DND-41 (cell line): ENCODE measurements at regions not wholly inside any gene's neighbourhood (a gene's known extent, or its start where the extent isn't known, plus 50 kb on each side); places are given as distances from the start of the nearest gene placed in this dataset.

Source experiments
- ATAC-seq: fragments of 200-7000 bp; cut with Tn5 transposase; 3 replicates; pipeline ENCODE4 v1.9.1; 2021; ENCODE audit warnings: low read depth; ENCODE audit not compliant: insufficient read depth
- DNase-seq: peaks from one replicate; pipeline ENCODE4 v3.0.0-alpha.2; 2020
- H2AFZ ChIP-seq: 2 replicates; pipeline ENCODE4 v1.6.0; 2012; ENCODE audit warnings: low read depth, low read length
- H3K27ac ChIP-seq: 2 replicates; pipeline ENCODE4 v1.5.1; 2012; ENCODE audit warnings: low read length, inconsistent platforms
- H3K27me3 ChIP-seq: fragments of 200-600 bp; sonication (generic); 2 replicates; pipeline ENCODE4 v1.6.0; 2012; ENCODE audit warnings: low read length, mild to moderate bottlenecking, inconsistent platforms; ENCODE audit not compliant: insufficient read depth, poor library complexity
- H3K36me3 ChIP-seq: 2 replicates; pipeline ENCODE4 v1.5.1; 2012; ENCODE audit warnings: low read length, inconsistent platforms; ENCODE audit not compliant: insufficient read depth
- H3K4me1 ChIP-seq: 2 replicates; pipeline ENCODE4 v1.5.1; 2012; ENCODE audit warnings: mild to moderate bottlenecking, low read length; ENCODE audit not compliant: insufficient read depth
- H3K4me2 ChIP-seq: 2 replicates; pipeline ENCODE4 v1.6.0; 2012; ENCODE audit warnings: mild to moderate bottlenecking, moderate library complexity, low read length, inconsistent platforms; ENCODE audit not compliant: insufficient read depth
- H3K4me3 ChIP-seq, 2 experiments: fragments of 200-600 bp in 1 of 2; shearing (Covaris generic) in 1 of 2; 2 replicates each; pipeline ENCODE4 v1.5.1; 2012 to 2016; ENCODE audit warnings: inconsistent platforms in 2 of 2, low read length in 2 of 2, mild to moderate bottlenecking in 2 of 2, low read depth in 1 of 2, moderate library complexity in 1 of 2
- H3K79me2 ChIP-seq: 2 replicates; pipeline ENCODE4 v1.6.0; 2012; ENCODE audit warnings: low read length, inconsistent platforms; ENCODE audit not compliant: insufficient read depth
- H3K9ac ChIP-seq: 2 replicates; pipeline ENCODE4 v1.6.0; 2012; ENCODE audit warnings: low read depth, mild to moderate bottlenecking, inconsistent platforms, low read length, moderate library complexity
- H3K9me3 ChIP-seq: 2 replicates; pipeline ENCODE4 v1.5.1; 2012; ENCODE audit warnings: low read length, moderate library complexity, mild to moderate bottlenecking, inconsistent platforms; ENCODE audit not compliant: insufficient read depth, severe bottlenecking
- H4K20me1 ChIP-seq: 2 replicates; pipeline ENCODE4 v1.6.0; 2012; ENCODE audit warnings: low read length; ENCODE audit not compliant: insufficient read depth
- CTCF ChIP-seq: IDR thresholded peaks from 2 replicates; pipeline ENCODE4 v1.5.1; 2012; ENCODE audit warnings: borderline replicate concordance, low read length, moderate library complexity, mild to moderate bottlenecking; ENCODE audit not compliant: poor library complexity, severe bottlenecking; ENCODE audit errors: extremely low read depth
- EZH2 ChIP-seq: IDR thresholded peaks from 3 replicates; pipeline ENCODE4 v1.6.1; 2012; ENCODE audit warnings: borderline replicate concordance, low read depth, mild to moderate bottlenecking, moderate library complexity, low read length, inconsistent platforms; ENCODE audit not compliant: severe bottlenecking

DNA sequence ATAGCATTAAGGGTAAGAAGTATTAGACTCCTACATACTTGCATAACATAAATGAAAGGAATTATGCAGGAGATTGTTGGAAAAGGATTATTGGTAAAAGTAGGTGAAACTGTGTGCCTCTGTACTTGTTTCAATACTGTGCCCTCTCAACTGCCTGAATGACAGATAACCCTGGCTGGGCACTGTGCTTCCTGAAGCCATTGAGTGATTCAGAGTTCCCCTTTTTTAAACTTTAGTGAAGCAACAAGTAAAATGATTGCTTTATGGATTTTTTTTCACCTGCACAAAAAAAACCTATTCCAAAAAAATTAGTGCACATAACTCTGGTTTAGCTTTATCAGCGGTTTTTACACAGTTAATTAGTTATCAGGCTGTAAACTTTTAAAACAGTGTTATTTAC is 204.8 kb downstream of the TRAM1L1 start:
- H3K4me2 ChIP-seq: no peak overlapping the region
- no peaks in the 10 kb centered on the region for H3K4me1 ChIP-seq
- ATAC-seq (no peak), DNase-seq (no peak)
- no peak overlapping the region for H2AFZ ChIP-seq
- TF ChIP-seq EZH2: no peak
- TF ChIP-seq CTCF: no peak
- H4K20me1 ChIP-seq: no peaks in the 10 kb centered on the region
- no peak overlapping the region for H3K27ac ChIP-seq
- H3K9me3 ChIP-seq: no peaks in the 10 kb centered on the region
- H3K9ac ChIP-seq: no peak overlapping the region
- H3K4me3 ChIP-seq: no peak overlapping the region
- no peaks in the 10 kb centered on the region for H3K36me3 ChIP-seq
- H3K79me2 ChIP-seq: no peaks in the 10 kb centered on the region
- H3K27me3 ChIP-seq: no peaks in the 10 kb centered on the region

DNA sequence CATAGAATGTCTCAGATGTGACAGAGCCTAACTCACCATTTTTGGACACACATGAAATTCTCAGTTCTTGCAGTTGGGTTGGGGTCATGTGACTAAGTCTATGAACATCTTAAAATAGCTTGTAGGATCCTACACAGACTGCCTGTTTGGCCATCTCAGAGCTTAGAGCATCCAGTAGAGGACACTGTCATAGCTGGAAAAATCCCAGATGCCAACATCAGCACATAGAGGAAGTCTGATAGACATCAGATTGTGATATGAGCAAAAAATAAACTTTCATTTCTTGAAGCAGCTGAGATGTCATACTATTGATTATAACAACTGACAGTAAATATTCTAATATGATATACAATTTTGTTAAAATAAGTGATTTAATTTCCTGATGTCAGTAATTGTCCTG is 207.1 kb downstream of the TRAM1L1 start:
- Histone ChIP-seq H3K27me3 (no peaks in the 10 kb centered on the region), H3K36me3 (no peaks in the 10 kb centered on the region), H2AFZ (no peak overlapping the region), H4K20me1 (no peaks in the 10 kb centered on the region), H3K79me2 (no peaks in the 10 kb centered on the region), H3K9ac (no peak overlapping the region), H3K4me1 (no peaks in the 10 kb centered on the region), H3K4me2 (no peak overlapping the region), H3K4me3 (no peak overlapping the region), H3K9me3 (no peaks in the 10 kb centered on the region), H3K27ac (no peak overlapping the region)
- TF ChIP-seq EZH2 (no peak), CTCF (no peak)
- DNase-seq: no peak
- no peak for ATAC-seq

GRCh38 chr4:116877069-116877468 is 208.3 kb downstream of the TRAM1L1 start:
- no peaks in the 10 kb centered on the region for H3K27me3 ChIP-seq
- H3K4me1 ChIP-seq: no peaks in the 10 kb centered on the region
- ATAC-seq (no peak), DNase-seq (no peak)
- no peak overlapping the region for H3K27ac ChIP-seq
- no peak overlapping the region for H3K9ac ChIP-seq
- no peaks in the 10 kb centered on the region for H3K36me3 ChIP-seq
- no peaks in the 10 kb centered on the region for H4K20me1 ChIP-seq
- no peak overlapping the region for H3K4me3 ChIP-seq
- no peaks in the 10 kb centered on the region for H3K79me2 ChIP-seq
- no peak for TF ChIP-seq EZH2
- TF ChIP-seq CTCF: no peak
- no peak overlapping the region for H2AFZ ChIP-seq
- H3K4me2 ChIP-seq: no peak overlapping the region
- H3K9me3 ChIP-seq: no peaks in the 10 kb centered on the region

GRCh38 chr4:116872941-116873340 is 212.4 kb downstream of the TRAM1L1 start:
- no peaks in the 10 kb centered on the region for H3K79me2 ChIP-seq
- no peaks in the 10 kb centered on the region for H3K4me1 ChIP-seq
- H3K4me3 ChIP-seq: no peak overlapping the region
- no peaks in the 10 kb centered on the region for H4K20me1 ChIP-seq
- H3K9ac ChIP-seq: no peak overlapping the region
- H3K36me3 ChIP-seq: no peaks in the 10 kb centered on the region
- H3K4me2 ChIP-seq: no peak overlapping the region
- H3K27me3 ChIP-seq: no peaks in the 10 kb centered on the region
- no peak overlapping the region for H3K27ac ChIP-seq
- no peak overlapping the region for H2AFZ ChIP-seq
- DNase-seq (no peak), ATAC-seq (no peak)
- no peaks in the 10 kb centered on the region for H3K9me3 ChIP-seq
- TF ChIP-seq CTCF: no peak
- no peak for TF ChIP-seq EZH2
